VCaP (cell line): ENCODE measurements at regions not wholly inside any gene's neighbourhood (a gene's known extent, or its start where the extent isn't known, plus 50 kb on each side); places are given as distances from the start of the nearest gene placed in this dataset.

Experiments used
- H3K27ac ChIP-seq: fragments of 450-650 bp; 2 replicates; pipeline ENCODE4 v1.5.1; 2017
- CTCF ChIP-seq: fragments of 450-650 bp; conservative IDR thresholded peaks from 2 replicates; pipeline ENCODE4 v1.5.1; 2017; ENCODE audit warnings: mild to moderate bottlenecking, moderate library complexity

- no peak overlapping the region for H3K27ac ChIP-seq
- no peak for TF ChIP-seq CTCF
These were observed 134.3 kb downstream of the CCT6B start for GRCh38 chr17:34827008-34827407.

GRCh38 chr17:34826332-34826731, 134.9 kb downstream of the CCT6B start:
- no peak overlapping the region for H3K27ac ChIP-seq
- TF ChIP-seq CTCF, result no peak

- H3K27ac ChIP-seq, result no peak overlapping the region
- TF ChIP-seq CTCF, result no peak
These were observed 135.4 kb downstream of the CCT6B start for GRCh38 chr17:34825884-34826283.

- no peak for TF ChIP-seq CTCF
These were observed 136.2 kb downstream of the CCT6B start for GRCh38 chr17:34825102-34825501.

GRCh38 chr17:34823023-34823422, 138.2 kb downstream of the CCT6B start:
- no peak for TF ChIP-seq CTCF

More at GRCh38 chr17:34825102-34825501, 136.2 kb downstream of the CCT6B start:
- H3K27ac ChIP-seq, result no peak overlapping the region

GRCh38 chr17:34822007-34822739, 139.1 kb downstream of the CCT6B start:
- no peak for TF ChIP-seq CTCF
- no peak overlapping the region for H3K27ac ChIP-seq

More at GRCh38 chr17:34823023-34823422, 138.2 kb downstream of the CCT6B start:
- no peak overlapping the region for H3K27ac ChIP-seq

GRCh38 chr17:34820922-34821321, 140.3 kb downstream of the CCT6B start:
- TF ChIP-seq CTCF, result no peak
- H3K27ac ChIP-seq, result no peak overlapping the region
